HG02623 (cell line): ENCODE measurements at regions not wholly inside any gene's neighbourhood (a gene's known extent, or its start where the extent isn't known, plus 50 kb on each side); places are given as distances from the start of the nearest gene placed in this dataset.

Source experiments
- ATAC-seq: cut with Tn5 transposase; IDR thresholded peaks from one replicate; pipeline ENCODE4 v1.9.1; 2021; ENCODE audit warnings: moderate library complexity; ENCODE audit not compliant: unreplicated experiment

DNA sequence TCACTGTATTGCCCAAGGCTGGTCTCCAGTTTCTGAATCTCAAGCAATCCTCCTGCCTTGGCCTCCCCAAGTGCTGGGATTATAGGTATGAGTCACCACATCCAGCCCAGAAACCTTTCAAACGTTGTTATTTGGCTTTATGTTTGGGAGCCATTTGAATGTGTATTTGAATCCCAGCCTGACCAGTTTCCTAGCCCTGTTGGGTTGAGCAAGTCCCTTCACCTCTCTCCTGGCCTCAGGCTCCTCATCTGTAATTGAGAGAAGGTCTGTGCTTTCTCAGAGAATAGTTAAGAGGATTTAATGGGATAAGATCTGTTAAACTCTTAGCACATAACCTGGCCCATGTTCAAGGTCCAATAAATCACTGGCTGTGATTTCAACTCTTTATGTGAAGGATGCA lies 385.8 kb upstream of the RBFOX1 start:
- no peak for ATAC-seq

DNA sequence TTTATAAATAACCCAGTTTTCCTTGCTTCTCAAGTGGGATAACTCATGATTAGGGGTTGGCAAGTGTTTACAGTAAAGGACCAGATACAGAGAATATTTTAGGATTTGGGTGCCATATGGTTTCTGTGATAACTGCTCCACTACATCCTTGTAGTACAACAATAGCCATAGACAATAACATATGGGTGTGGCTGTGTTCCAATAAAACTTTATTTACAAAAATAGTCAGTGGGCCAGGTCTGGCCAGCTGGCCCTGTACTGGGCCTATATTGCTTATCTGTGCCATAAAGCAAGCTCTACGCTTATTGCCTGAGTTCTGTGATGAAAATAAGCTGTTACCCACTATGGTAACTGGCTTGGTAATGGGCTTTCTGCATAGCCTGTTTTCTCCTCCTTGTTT lies 386.5 kb upstream of the RBFOX1 start:
- ATAC-seq, result no peak

DNA sequence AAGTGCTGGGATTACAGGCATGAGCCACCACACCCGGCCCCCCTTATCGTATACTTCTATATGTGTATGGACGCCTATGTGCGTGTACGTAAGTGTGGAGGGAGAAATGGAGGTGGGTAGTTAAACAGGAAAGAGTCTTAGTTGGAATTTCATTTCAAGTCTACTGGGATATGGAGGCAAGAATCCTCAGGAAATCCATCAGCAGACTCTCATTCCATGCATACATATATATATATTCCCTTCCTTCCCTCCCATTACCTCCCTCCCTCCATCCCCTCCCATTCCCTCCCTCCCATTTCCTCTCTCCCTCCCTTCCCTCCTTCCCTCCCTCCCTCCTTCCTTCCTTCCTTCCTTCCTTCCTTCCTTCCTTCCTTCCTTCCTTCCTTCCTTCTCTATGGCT lies 391.7 kb upstream of the RBFOX1 start:
- no peak for ATAC-seq

DNA sequence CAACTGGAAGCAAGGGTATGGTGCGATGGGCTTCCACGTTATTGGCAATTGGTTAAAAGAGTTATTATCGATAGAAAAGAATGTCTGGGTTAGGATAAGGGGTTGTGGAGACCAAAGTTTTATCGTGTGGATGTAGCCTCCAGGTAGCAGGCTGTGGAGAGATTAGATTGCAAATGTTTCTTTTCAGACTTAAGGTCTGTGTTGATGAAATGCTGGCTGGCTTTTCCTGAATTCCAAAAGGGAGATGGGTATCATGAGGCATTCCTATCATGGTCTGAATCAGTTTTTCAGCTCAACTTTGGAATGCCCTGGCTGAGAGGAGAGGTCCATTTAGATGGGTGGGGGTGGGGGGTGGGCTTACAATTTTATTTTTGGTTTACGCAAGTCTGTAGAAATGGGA lies 395.0 kb upstream of the RBFOX1 start:
- no peak for ATAC-seq

DNA sequence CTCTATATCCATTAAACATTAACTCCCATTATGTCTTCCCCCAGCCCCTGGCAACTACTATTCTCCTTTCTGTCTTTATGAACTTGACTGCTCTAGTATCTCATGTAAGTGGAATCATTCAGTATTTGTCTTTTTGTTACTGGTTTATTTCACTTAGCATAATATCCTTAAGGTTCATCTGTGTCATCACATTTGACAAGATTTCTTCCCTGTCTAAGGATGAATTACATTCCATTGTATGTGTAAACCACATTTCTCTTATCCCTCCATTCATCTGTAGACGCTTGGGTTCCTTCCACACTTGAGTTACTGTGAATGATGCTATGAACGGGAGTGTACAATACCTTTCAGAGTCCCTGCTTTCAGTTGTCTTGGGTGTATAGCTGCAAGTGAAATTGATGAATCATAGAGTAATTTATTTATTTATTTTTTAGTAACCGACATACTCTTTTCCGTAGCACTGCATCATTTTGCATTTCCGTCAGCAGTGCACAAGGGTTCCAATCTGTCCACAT lies 399.7 kb upstream of the RBFOX1 start:
- ATAC-seq, result no peak

DNA sequence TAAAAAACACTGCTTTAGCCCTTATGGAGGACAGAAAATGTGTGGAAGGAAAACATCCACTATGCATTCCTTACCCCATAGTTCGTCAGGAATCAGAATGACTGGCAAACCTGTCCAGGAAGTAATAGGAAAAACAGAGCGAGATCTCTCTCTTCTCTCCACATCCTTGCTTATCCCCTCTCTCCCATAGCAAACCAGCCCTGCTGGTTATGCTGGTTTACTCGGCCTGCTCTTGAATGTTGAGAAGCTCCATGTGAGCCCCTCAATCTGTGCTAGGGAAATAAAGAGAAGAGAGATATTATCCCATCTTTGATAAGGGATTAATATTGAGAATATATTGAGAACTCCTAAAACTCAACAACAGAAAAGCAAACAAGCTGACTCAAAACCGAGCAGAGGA lies 402.8 kb upstream of the RBFOX1 start:
- ATAC-seq, result no peak

DNA sequence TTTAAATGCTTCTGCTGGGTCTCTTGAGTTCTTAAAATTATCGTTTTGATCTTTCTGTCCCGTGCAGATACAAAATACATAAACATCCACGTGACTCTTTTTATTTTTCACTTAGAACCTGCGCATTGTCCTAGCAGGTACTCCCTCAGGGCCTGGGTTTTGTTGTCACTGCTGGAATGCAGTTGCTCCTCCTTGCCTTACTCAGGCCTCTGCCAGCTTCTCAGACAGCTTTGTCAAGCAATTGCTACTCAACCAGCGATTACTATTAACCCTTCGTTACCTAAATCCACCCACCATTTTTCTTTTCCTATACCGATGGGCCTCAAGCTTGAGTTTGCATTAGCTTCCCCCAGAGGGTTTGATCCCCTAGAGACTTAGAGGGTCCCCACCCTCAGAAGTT lies 405.9 kb upstream of the RBFOX1 start:
- ATAC-seq, result no peak

DNA sequence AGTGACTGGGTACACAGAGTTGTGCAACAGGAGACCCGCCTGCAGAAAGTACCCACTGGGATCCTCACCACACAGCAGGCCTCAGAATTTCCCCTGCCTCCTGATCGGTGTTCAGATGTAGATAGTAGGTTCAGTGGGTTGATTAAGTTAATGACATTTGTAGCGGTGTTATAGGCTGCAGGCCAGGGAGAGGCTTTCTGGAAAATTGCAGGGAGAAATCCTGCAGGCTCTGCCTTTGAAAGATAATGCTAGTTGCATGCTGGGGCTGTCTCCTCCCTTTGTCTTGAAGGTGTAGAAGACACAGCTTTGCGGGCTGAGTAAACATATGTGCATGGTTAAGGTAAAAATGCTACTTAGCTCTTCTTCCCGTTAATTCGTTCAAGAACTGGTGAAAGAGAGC lies 406.3 kb upstream of the RBFOX1 start:
- ATAC-seq, result no peak

DNA sequence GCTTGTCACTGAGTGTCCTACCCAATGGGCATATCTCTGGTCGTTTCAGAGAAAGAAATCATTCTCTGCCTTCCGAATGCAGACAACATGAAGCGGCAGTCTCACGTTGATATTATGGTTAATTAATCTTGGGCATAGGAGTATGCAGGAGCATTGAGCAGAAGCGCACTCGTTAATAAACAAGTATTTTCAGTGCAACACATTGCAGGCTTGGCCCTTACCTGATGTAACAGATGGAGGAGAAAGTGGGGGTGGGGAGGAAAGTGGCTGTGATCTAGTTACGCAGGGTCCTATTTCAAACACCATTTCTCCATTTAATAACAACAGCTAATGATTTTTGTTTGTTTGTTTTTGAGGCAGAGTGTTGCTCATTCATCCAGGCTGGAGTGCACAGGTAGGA lies 414.0 kb upstream of the RBFOX1 start:
- ATAC-seq, result no peak

DNA sequence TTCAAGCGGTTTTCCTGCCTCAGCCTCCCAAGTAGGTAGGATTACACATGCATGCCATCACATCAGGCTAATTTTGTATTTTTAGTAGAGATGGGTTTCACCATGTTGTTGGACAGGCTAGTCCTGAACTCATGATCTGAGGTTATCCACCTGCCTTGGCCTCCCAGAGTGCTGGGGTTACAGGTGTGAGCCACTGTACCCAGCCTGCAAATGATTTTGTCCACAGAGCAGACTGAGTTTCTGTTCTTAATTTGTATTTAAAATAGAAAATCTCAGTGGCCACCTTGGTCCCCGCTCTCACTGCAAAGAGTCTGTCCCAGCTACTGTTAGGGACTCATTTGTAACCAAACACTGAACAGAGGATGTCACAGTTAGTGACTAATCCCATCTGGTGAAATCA lies 415.7 kb upstream of the RBFOX1 start:
- no peak for ATAC-seq

DNA sequence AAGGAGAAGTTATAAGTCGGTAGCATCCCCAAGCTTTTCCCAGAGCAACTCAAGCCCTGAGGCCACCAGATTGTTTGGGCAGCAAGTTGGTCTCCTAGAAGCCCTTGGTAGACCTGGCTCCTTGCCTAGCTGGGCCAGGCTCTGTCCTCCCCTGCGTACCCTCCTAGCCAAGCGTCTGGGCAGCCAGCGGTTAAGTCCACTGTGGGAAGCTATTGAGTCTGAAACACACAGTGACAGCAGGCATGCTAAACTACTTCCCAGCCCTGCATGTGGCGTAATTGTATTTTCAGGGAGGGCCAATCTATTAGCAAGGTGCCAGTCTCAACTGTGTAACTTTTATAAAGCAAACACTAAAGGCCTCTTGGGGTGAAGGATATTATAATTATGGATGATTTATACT lies 419.1 kb upstream of the RBFOX1 start:
- ATAC-seq, result no peak

DNA sequence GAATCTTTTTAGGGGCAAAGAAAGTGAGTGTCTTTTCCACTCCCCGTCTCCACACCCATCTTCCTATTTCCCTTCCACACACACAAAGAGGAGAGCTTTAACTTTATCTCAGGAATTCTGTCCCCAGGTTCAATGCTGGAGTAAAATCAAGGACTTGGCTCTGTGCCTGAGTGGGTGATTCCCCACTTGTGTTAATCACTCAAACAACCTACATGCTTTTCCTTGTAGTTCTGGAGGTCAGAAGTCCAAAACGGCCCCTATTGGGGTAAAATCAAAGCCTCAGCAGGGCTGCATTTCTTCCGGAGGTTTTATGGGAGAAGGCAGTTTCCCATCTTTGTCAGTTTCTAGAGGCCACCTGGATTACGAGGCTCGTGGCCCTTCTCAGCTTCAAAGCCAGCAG lies 422.3 kb upstream of the RBFOX1 start:
- no peak for ATAC-seq

DNA sequence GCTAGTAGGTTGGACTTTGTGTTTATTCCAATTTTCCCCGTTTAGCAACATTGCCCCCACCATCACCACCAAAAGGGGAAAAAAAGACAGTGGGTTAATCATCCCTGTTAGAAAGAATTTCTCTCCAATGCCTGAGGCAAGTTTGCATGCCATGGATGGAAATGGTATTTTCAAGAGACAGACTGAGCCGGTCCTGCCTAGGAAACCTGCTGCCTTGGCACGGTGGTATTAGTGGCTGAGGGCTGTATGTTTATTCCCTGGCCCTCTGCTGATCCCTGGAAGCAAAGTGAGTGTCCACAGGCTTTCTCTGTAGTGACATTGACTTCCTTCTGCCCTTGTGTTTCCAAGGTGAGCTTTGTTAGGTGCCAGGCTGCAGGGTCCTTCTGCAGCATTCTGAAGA lies 427.0 kb upstream of the RBFOX1 start:
- ATAC-seq, result no peak

DNA sequence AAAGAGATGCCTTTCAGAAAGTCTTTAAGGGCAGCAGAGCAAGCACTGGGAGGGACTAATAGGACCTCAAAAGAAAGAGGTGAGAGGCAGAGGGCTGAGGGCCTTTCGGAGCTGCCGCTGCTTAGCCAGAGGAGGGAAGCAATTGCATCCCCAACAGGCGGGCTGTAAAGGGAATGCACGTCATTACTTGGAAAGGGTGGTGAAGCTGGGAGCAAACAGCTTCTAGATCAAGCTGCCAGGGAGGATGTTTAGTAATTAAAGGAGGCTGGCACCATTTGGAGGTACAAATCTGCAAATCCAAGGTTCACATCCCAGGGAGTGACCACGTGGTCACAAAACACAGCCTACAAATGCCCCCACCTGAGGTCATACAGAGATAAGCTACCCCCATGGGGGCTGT lies 429.0 kb upstream of the RBFOX1 start:
- ATAC-seq, result no peak

DNA sequence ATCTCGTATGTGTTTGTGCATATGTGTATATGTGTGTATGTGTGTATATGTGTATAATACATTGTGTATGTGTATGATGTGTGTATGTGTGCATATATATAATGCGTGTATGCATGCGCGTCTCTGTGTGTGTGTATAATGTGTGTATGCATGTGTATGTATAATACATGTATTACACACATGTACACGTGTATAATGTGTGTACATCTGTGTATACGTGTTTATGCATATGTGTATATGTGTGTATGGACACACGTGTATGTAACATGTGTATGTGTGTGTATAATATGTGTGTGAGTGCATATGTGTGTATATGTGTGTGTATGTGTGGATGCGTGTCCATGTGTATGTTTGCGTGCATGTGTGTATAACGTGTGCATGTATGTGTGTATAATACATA lies 433.7 kb upstream of the RBFOX1 start:
- no peak for ATAC-seq

DNA sequence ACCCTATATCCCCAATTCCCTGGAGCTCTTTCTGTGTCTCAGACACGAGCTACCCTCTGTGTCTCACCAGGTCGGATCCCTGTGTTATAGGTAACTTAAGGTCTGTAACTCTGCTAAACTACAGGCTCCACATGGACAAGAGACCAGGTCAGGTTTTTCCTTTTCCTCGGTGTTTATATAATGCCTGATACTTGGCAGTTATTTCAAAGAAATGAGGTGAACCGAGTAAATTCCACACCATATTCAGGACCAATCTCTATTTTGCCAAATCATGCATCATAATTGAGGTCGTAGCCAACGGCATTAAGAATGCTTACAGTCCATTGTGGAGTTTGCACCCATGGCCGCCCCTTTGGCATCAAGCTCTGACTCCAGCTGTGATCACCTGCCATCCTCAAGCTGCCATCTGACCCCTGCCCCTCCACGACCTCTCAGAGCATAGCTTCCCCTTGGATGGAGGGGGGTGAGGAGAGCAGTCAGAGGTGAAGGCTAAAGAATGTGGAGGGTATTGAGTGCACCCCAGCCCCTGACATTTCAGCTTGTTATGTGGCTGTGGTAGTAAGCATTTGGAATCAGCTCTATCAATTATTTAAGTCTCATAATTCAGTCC lies 434.7 kb upstream of the RBFOX1 start:
- ATAC-seq, result no peak

DNA sequence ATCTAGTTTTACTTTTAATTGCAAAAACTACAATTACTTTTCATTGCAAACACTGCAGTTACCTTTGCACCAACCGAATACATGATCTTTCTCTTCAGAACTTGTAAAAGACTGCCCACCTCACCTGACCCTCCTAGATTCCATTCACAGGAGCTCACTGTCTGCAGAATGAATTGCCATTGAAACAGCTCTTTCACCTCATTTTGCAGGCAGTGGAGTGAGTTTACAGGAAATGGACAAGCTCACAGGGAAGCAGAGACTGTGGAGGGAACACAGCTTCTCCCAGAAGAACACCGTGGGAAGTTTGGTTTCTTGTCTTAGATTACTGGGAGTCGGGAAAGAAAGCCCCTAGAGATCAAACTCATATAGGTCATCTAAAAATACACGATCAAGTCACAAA lies 439.7 kb upstream of the RBFOX1 start:
- no peak for ATAC-seq

DNA sequence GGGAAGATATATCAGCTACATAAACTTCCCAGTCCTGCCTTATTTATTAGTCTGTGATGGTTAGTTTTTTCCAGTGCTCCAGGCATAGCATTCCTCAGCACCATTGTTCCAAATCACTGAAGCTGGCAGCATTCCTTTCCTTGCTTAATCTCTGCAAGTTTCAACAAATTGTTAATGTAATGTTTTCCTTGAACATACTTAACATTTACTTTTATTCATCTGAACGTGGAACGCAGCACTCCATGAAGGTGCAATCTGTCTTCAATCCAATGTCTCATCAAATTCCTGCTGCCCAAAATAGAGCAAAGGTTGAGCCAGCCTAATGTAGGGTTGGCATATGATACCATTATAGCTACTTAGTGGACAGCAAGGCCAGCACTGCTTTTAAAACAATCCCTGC lies 441.1 kb upstream of the RBFOX1 start:
- no peak for ATAC-seq

DNA sequence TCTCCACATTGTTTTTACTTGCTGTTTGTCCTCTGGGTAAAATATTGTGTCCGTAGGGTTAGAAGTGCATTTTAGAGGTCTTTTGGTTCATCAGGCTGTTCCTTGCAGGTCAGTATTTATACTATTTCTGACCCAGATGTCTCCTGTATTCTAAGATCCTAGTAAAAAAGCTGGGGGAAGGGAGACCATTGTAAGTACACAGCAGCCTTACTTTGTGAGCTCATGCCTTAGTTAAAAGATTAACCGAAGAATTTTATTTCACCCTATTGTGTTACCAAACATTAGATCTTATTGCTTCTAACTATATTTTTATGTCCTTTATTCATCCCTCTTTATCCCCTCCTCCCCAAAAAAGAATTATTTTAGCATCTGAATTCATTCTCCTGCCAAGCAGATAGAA lies 444.1 kb upstream of the RBFOX1 start:
- no peak for ATAC-seq

DNA sequence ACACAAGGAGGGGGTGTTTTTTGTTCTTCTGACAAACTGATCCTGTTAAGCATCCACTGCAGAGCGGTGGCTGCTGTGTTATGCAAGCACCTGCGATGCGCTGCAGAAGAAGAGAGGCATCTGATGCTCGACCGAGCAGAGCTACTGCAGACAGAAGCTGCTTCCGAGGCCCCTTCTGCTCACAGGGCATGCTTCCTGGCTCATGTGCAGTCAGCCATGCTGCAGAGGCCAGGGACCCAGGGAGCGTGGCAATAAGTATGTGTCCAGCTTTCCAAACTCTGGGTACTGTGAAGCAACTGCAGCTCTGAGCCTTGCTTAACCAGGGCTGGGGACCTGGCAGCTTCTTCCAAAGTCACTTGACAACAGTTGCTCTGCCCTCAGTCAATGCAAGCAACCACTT lies 448.6 kb upstream of the RBFOX1 start:
- ATAC-seq, result no peak

DNA sequence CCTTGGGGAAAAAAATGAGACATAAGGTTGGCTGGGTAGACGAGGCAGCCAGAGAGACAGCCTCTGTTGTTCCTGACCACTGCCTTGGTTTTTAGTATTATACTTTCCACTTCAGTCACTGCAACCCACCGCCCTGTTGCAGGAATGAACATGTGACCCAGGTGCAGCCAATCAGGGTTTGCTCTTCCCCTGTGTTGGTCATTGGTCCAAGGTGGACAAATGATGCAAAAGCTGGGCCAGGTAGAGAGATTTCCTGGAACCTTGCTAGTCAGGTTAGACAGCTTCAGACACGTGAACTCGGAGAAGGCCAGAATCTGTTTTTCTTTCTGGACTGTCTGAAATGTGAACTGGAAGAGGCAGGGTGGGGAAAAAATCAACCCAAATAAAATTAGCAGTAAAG lies 452.4 kb upstream of the RBFOX1 start:
- no peak for ATAC-seq

DNA sequence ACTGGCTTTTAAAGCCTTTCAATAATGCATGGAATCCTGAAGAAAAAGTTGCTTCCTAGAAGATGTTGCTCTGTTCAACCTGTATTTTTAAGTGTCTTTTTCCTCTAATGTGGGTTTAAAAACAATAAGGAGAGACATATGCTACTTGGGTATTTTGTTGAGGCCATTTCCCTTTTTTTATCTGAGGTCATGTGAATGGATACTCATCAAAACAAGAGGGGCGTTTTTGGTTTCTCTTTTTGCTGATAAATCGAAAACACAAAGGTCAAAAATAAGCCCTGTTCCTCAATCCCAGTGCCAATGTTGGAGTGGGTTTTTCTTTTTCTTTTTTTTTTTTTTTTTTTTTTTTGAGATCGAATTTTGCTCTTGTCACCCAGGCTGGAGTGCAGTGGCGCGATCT lies 468.0 kb upstream of the RBFOX1 start:
- ATAC-seq, result no peak

DNA sequence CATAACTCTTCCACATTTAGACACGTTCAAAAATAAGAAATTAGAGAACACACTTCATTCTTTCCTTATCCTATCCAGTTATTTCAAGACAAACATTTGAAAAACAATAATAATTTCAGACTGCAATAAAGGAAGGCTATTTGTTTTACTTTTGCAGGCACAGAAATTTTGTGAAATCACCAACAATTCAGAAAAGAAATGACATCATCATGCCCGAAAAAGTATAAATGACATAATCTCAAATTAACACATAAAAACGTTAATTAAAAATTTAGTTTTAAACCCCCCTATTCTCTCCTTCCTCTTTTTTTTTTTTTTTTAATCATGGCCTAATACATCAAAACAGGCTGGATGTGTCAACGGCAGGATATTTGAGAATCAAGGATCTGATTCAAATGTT lies 468.4 kb upstream of the RBFOX1 start:
- no peak for ATAC-seq

DNA sequence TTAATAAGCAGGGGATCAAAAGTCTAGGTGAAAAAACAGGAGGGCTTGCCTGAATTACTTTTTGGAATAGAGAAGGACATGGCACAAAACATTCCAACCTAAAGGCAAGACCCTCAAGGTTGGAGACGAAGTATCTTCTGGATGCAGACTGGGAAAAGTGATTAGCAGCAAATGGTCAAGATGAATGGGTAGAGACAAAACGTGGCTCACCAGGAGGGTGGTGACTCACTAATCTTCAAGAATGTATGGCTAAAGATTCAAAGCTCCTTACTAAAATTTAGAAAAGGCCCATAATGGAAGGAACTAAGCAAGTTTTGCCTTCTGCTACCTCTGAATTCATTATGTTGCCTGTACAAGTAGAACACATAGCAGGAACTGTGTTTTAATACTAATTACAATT lies 469.5 kb upstream of the RBFOX1 start:
- ATAC-seq, result no peak
